GM18951 (cell line): ENCODE measurements at regions not wholly inside any gene's neighbourhood (a gene's known extent, or its start where the extent isn't known, plus 50 kb on each side); places are given as distances from the start of the nearest gene placed in this dataset.

Experiments
- POLR2A ChIP-seq: IDR thresholded peaks from 4 replicates; pipeline ENCODE4 v1.6.1; 2011; ENCODE audit warnings: mild to moderate bottlenecking; ENCODE audit not compliant: insufficient read length, insufficient read depth; ENCODE audit errors: extremely low read depth
- in situ Hi-C: fragments of 300-500 bp; cut with MboI; formaldehyde crosslinking; loops from one replicate; pipeline ENCODE4 v1.12.0; 2022; ENCODE audit warnings: low sequenced_read_pairs, mixed read lengths, inconsistent platforms; ENCODE audit not compliant: unreplicated experiment

- TF ChIP-seq POLR2A: no peak
- in situ Hi-C loops: no loop called here
Observed at GRCh38 chr5:30918171-30918570, 275.3 kb upstream of the CDH6 start.

GRCh38 chr5:30908356-30908755 is 285.1 kb upstream of the CDH6 start:
- no peak for TF ChIP-seq POLR2A
- in situ Hi-C loops: no loop called here

GRCh38 chr5:30900367-30900766 is 293.1 kb upstream of the CDH6 start:
- in situ Hi-C loops: no loop called here
- no peak for TF ChIP-seq POLR2A

- no peak for TF ChIP-seq POLR2A
- in situ Hi-C loops: no loop called here
Observed at GRCh38 chr5:30894811-30895210, 298.7 kb upstream of the CDH6 start.

GRCh38 chr5:30891660-30892059 is 301.8 kb upstream of the CDH6 start:
- TF ChIP-seq POLR2A: no peak
- in situ Hi-C loops: no loop called here

GRCh38 chr5:30890377-30890776 is 303.1 kb upstream of the CDH6 start:
- in situ Hi-C loops: no loop called here
- no peak for TF ChIP-seq POLR2A

- in situ Hi-C loops: no loop called here
Observed at GRCh38 chr5:30880514-30880913, 313.0 kb upstream of the CDH6 start.

GRCh38 chr5:30879887-30880286 is 313.6 kb upstream of the CDH6 start:
- in situ Hi-C loops: no loop called here
- TF ChIP-seq POLR2A: no peak

More at GRCh38 chr5:30880514-30880913, 313.0 kb upstream of the CDH6 start:
- no peak for TF ChIP-seq POLR2A

- in situ Hi-C loops: no loop called here
Observed at GRCh38 chr5:30878746-30879145, 314.7 kb upstream of the CDH6 start.

GRCh38 chr5:30878296-30878695 is 315.2 kb upstream of the CDH6 start:
- TF ChIP-seq POLR2A: no peak
- in situ Hi-C loops: no loop called here

More at GRCh38 chr5:30878746-30879145, 314.7 kb upstream of the CDH6 start:
- TF ChIP-seq POLR2A: no peak

GRCh38 chr5:30874241-30875034 is 319.0 kb upstream of the CDH6 start:
- in situ Hi-C loops: no loop called here
- TF ChIP-seq POLR2A: no peak

- TF ChIP-seq POLR2A: no peak
- in situ Hi-C loops: no loop called here
Observed at GRCh38 chr5:30871196-30871595, 322.3 kb upstream of the CDH6 start.

GRCh38 chr5:30867711-30868110 is 325.8 kb upstream of the CDH6 start:
- in situ Hi-C loops: no loop called here
- TF ChIP-seq POLR2A: no peak

GRCh38 chr5:30866142-30866541 is 327.3 kb upstream of the CDH6 start:
- in situ Hi-C loops: no loop called here
- TF ChIP-seq POLR2A: no peak
